OCI-LY7 (cell line): ENCODE measurements at regions not wholly inside any gene's neighbourhood (a gene's known extent, or its start where the extent isn't known, plus 50 kb on each side); places are given as distances from the start of the nearest gene placed in this dataset.

ENCODE experiments used
- BruUV-seq: library from RNA; stranded (reverse); fragments of 400-500 nt; replicated peaks from 2 replicates; lab custom pipeline; 2021; lab: Mats Ljungman, UMichigan
- CTCF ChIA-PET: fragments of 300-600 bp; sonication (Branson Sonifier 250); formaldehyde crosslinking; loops from one replicate; lab custom pipeline; 2022; ENCODE audit warnings: antibody characterized with exemption; ENCODE audit not compliant: unreplicated experiment; lab: Charles Lee
- POLR2A ChIA-PET: fragments of 300-600 bp; sonication (Branson Sonifier 250); formaldehyde crosslinking; loops from one replicate; lab custom pipeline; 2022; ENCODE audit warnings: antibody characterized with exemption; lab: Charles Lee
- DNase-seq: peaks from one replicate; pipeline ENCODE4 v3.0.0-alpha.2; 2015; ENCODE audit warnings: low spot score
- H2AFZ ChIP-seq: fragments of 200-600 bp; sonication (generic), shearing (Covaris generic); 2 replicates; pipeline ENCODE4 v1.6.1; 2014; ENCODE audit warnings: mild to moderate bottlenecking, antibody characterized with exemption, low read length, moderate library complexity
- H3K27ac ChIP-seq: fragments of 200-600 bp; sonication (generic); 2 replicates; pipeline ENCODE4 v1.5.1; 2014; ENCODE audit warnings: mixed run types, low read depth, mild to moderate bottlenecking, moderate library complexity, low read length, inconsistent platforms; ENCODE audit not compliant: poor library complexity, severe bottlenecking
- H3K36me3 ChIP-seq: fragments of 200-600 bp; sonication (generic); 2 replicates; pipeline ENCODE4 v1.6.1; 2014; ENCODE audit warnings: mild to moderate bottlenecking, antibody characterized with exemption, low read length, moderate library complexity, mixed read lengths; ENCODE audit not compliant: insufficient read depth
- H3K4me1 ChIP-seq: fragments of 200-600 bp; sonication (generic); 2 replicates; pipeline ENCODE4 v1.5.1; 2014; ENCODE audit warnings: mild to moderate bottlenecking, low read length; ENCODE audit not compliant: insufficient read depth, poor library complexity, severe bottlenecking
- H3K4me2 ChIP-seq: fragments of 200-600 bp; sonication (generic); 2 replicates; pipeline ENCODE4 v1.6.1; 2014; ENCODE audit warnings: mild to moderate bottlenecking, low read length
- H3K4me3 ChIP-seq: fragments of 200-600 bp; sonication (generic); 2 replicates; pipeline ENCODE4 v1.5.1; 2014; ENCODE audit warnings: mild to moderate bottlenecking, low read depth, low read length; ENCODE audit not compliant: poor library complexity, severe bottlenecking
- H3K79me2 ChIP-seq: fragments of 200-600 bp; sonication (generic); 2 replicates; pipeline ENCODE4 v1.6.1; 2016; ENCODE audit warnings: low read depth, mild to moderate bottlenecking, low read length, moderate library complexity, mixed read lengths; ENCODE audit not compliant: insufficient read depth
- H3K9me2 ChIP-seq: fragments of 200-600 bp; sonication (generic); 2 replicates; pipeline ENCODE4 v1.6.1; 2016; ENCODE audit warnings: mild to moderate bottlenecking, low read length, mixed read lengths; ENCODE audit not compliant: insufficient read depth
- H3K9me3 ChIP-seq: fragments of 200-600 bp; sonication (generic); 2 replicates; pipeline ENCODE4 v1.6.1; 2014; ENCODE audit warnings: mild to moderate bottlenecking, mixed run types, low read length, mixed read lengths
- H4K20me1 ChIP-seq: fragments of 200-600 bp; sonication (generic); 2 replicates; pipeline ENCODE4 v1.6.1; 2014; ENCODE audit warnings: mild to moderate bottlenecking, antibody characterized with exemption, low read length, moderate library complexity, mixed read lengths; ENCODE audit not compliant: insufficient read depth
- CTCF ChIP-seq: fragments of 200-600 bp; sonication (generic); conservative IDR thresholded peaks from 2 replicates; pipeline ENCODE4 v1.5.1; 2014; ENCODE audit warnings: mild to moderate bottlenecking, antibody characterized with exemption, low read length, moderate library complexity, mixed read lengths
- EZH2phosphoT487 ChIP-seq: fragments of 200-600 bp; sonication (generic); IDR thresholded peaks from 2 replicates; pipeline ENCODE4 v1.6.1; 2018; ENCODE audit warnings: low read depth, borderline replicate concordance, mild to moderate bottlenecking, mixed run types, antibody characterized with exemption, low read length, moderate library complexity, mixed read lengths
- intact Hi-C: fragments of 100-400 bp; cut with micrococcal nuclease; formaldehyde crosslinking; loops from one replicate; pipeline ENCODE4 v1.10.0; 2022; ENCODE audit not compliant: unreplicated experiment

GRCh38 chr5:5638211-5638610 is 215.7 kb downstream of the ICE1 start:
- intact Hi-C loops = no loop called here

GRCh38 chr5:5637173-5637572 is 214.7 kb downstream of the ICE1 start:
- no peak for TF ChIP-seq EZH2phosphoT487
- no peak for TF ChIP-seq CTCF
- Histone ChIP-seq H3K9me3 (no peaks in the 10 kb centered on the region), H3K36me3 (no peaks in the 10 kb centered on the region), H3K9me2 (no peaks in the 10 kb centered on the region), H3K27ac (no peak overlapping the region), H3K4me2 (no peak overlapping the region), H2AFZ (no peak overlapping the region), H3K4me1 (no peaks in the 10 kb centered on the region), H3K79me2 (no peaks in the 10 kb centered on the region), H3K4me3 (no peak overlapping the region), H4K20me1 (no peaks in the 10 kb centered on the region)
- intact Hi-C loops = no loop called here
- ChIA-PET POLR2A (interaction anchor here (0.7 kb wide), 1 partner anchor 51 kb away, joined by 3 read pairs; no protein-coding TSS in a partner anchor), CTCF (no interaction called here)
- no TSS peak for BruUV-seq
- DNase-seq = no peak

More at GRCh38 chr5:5638211-5638610, 215.7 kb downstream of the ICE1 start:
- Histone ChIP-seq H4K20me1 (no peaks in the 10 kb centered on the region), H3K4me3 (no peak overlapping the region), H2AFZ (no peak overlapping the region), H3K79me2 (no peaks in the 10 kb centered on the region), H3K4me2 (no peak overlapping the region), H3K9me3 (no peaks in the 10 kb centered on the region), H3K27ac (no peak overlapping the region), H3K36me3 (no peaks in the 10 kb centered on the region), H3K4me1 (no peaks in the 10 kb centered on the region), H3K9me2 (no peaks in the 10 kb centered on the region)
- TF ChIP-seq EZH2phosphoT487 (no peak), CTCF (no peak)
- ChIA-PET CTCF (no interaction called here), POLR2A (interaction anchor here (0.6 kb wide), 1 partner anchor 82 kb away, joined by 6 read pairs; no protein-coding TSS in a partner anchor)
- DNase-seq = no peak
- no TSS peak for BruUV-seq

DNA sequence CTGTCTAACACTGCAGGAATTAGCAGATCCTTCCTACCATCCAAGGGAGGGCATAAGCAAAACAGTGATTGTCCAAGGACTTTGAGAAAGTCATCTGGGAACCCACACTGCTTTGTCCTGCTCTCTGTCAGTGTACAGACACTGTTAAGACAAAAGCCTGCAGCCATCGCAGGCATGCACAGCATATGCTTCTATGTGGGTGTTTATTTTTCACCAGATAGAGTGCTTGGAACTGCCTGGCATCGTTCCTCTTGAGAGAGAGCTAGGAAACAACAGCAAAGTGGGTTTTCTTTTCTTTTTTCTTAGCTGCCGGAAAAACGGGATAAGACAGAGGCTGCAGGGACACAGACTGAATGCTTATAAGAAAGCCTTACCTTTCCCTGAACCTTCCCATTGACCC is 212.3 kb downstream of the ICE1 start:
- Histone ChIP-seq H2AFZ (no peak overlapping the region), H3K79me2 (no peaks in the 10 kb centered on the region), H3K36me3 (no peaks in the 10 kb centered on the region), H3K4me1 (no peaks in the 10 kb centered on the region), H3K27ac (no peak overlapping the region), H4K20me1 (no peaks in the 10 kb centered on the region), H3K9me3 (no peaks in the 10 kb centered on the region), H3K4me3 (no peak overlapping the region), H3K4me2 (no peak overlapping the region), H3K9me2 (no peaks in the 10 kb centered on the region)
- DNase-seq = no peak
- ChIA-PET POLR2A (no interaction called here), CTCF (no interaction called here)
- BruUV-seq = no TSS peak
- intact Hi-C loops = no loop called here
- TF ChIP-seq EZH2phosphoT487 (no peak), CTCF (no peak)
